PFSK-1 (cell line): ENCODE measurements at regions not wholly inside any gene's neighbourhood (a gene's known extent, or its start where the extent isn't known, plus 50 kb on each side); places are given as distances from the start of the nearest gene placed in this dataset.

Experiments used
- POLR2AphosphoS5 ChIP-seq: IDR thresholded peaks from 2 replicates; pipeline ENCODE4 v1.6.1; 2012; ENCODE audit warnings: low read depth, mild to moderate bottlenecking, control low read depth, low read length, moderate library complexity
- SIN3A ChIP-seq: IDR thresholded peaks from 2 replicates; pipeline ENCODE4 v1.6.1; 2012; ENCODE audit warnings: mild to moderate bottlenecking, low read length, moderate library complexity, borderline replicate concordance; ENCODE audit not compliant: insufficient read depth
- TAF1 ChIP-seq: IDR thresholded peaks from 2 replicates; pipeline ENCODE4 v1.6.1; 2012; ENCODE audit warnings: low read length, control low read depth, borderline replicate concordance; ENCODE audit not compliant: insufficient read depth
- TF ChIP-seq, protein P1 (sequence below), 2 experiments: IDR thresholded peaks; 2 replicates each; pipeline versions ENCODE4 v1.6.1 to v1.8.0; 2011 to 2012; ENCODE audit warnings: low read depth in 2 of 2, low read length in 2 of 2, control low read depth in 1 of 2, inconsistent platforms in 1 of 2, mild to moderate bottlenecking in 1 of 2, moderate library complexity in 1 of 2; ENCODE audit not compliant: insufficient read depth in 1 of 2

DNA sequence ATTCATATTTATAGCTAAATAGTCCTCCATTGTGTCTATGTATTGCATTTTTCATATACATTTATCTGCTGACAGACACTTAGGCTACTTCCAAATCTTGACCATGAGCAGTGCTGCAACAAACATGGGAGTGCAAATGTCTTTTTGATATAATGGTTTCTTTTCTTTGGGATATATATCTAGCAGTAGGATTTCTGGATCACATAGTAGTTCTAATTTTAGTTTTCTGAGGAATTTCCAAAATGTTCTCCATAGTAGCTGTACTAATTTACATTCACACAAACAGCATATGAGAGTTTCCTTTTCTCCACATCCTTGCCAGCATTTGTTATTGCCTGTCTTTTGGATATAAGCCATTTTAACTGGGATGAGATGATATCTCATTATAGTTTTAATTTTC lies 1521.3 kb downstream of the REEP3 start:
- TF ChIP-seq POLR2AphosphoS5 (no peak), SIN3A (no peak), TAF1 (no peak)
- TF ChIP-seq, protein P1, sequence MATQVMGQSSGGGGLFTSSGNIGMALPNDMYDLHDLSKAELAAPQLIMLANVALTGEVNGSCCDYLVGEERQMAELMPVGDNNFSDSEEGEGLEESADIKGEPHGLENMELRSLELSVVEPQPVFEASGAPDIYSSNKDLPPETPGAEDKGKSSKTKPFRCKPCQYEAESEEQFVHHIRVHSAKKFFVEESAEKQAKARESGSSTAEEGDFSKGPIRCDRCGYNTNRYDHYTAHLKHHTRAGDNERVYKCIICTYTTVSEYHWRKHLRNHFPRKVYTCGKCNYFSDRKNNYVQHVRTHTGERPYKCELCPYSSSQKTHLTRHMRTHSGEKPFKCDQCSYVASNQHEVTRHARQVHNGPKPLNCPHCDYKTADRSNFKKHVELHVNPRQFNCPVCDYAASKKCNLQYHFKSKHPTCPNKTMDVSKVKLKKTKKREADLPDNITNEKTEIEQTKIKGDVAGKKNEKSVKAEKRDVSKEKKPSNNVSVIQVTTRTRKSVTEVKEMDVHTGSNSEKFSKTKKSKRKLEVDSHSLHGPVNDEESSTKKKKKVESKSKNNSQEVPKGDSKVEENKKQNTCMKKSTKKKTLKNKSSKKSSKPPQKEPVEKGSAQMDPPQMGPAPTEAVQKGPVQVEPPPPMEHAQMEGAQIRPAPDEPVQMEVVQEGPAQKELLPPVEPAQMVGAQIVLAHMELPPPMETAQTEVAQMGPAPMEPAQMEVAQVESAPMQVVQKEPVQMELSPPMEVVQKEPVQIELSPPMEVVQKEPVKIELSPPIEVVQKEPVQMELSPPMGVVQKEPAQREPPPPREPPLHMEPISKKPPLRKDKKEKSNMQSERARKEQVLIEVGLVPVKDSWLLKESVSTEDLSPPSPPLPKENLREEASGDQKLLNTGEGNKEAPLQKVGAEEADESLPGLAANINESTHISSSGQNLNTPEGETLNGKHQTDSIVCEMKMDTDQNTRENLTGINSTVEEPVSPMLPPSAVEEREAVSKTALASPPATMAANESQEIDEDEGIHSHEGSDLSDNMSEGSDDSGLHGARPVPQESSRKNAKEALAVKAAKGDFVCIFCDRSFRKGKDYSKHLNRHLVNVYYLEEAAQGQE (IDR thresholded peaks at IDR 0.05; ENCODE audit: insufficient read depth in 1 of 2, low read depth in 2 of 2, low read length in 2 of 2) = no peak
